ENCODE measurements at regions not wholly inside any gene's neighbourhood (a gene's known extent, or its start where the extent isn't known, plus 50 kb on each side); places are given as distances from the start of the nearest gene placed in this dataset.

- TF ChIP-seq CTCF (IDR thresholded peaks at IDR 0.05) (no peak), POLR2A (IDR thresholded peaks at IDR 0.05) (no peak), EP300 (IDR thresholded peaks at IDR 0.05) (no peak)
Observed at GRCh38 chr7:28347475-28348318, 64.6 kb upstream of the CREB5 start.
